ENCODE measurements at regions not wholly inside any gene's neighbourhood (a gene's known extent, or its start where the extent isn't known, plus 50 kb on each side); places are given as distances from the start of the nearest gene placed in this dataset.

- no peak for TF ChIP-seq CTCF (IDR thresholded peaks at IDR 0.05; ENCODE audit: insufficient read depth, low read length, poor library complexity, severe bottlenecking)
- Histone ChIP-seq H3K4me3 (ENCODE audit: low read depth, low read length) (no peak overlapping the region), H3K27me3 (ENCODE audit: control insufficient read depth, insufficient read depth, low read length) (no peaks in the 10 kb centered on the region), H3K36me3 (ENCODE audit: control insufficient read depth, insufficient read depth, low read length) (no peaks in the 10 kb centered on the region)
- no peak for DNase-seq (ENCODE audit: low read depth)
Observed at GRCh38 chr2:234261736-234262135, 211.2 kb downstream of the SPP2 start.

- no peak for DNase-seq (ENCODE audit: low read depth)
- no peaks in the 10 kb centered on the region for H3K27me3 ChIP-seq (ENCODE audit: control insufficient read depth, insufficient read depth, low read length)
Observed at GRCh38 chr2:234259440-234259839, 208.9 kb downstream of the SPP2 start.

GRCh38 chr2:234258562-234259141, 208.2 kb downstream of the SPP2 start:
- Histone ChIP-seq H3K4me3 (ENCODE audit: low read depth, low read length) (no peak overlapping the region), H3K27me3 (ENCODE audit: control insufficient read depth, insufficient read depth, low read length) (no peaks in the 10 kb centered on the region), H3K36me3 (ENCODE audit: control insufficient read depth, insufficient read depth, low read length) (no peaks in the 10 kb centered on the region)
- no peak for TF ChIP-seq CTCF (IDR thresholded peaks at IDR 0.05; ENCODE audit: insufficient read depth, low read length, poor library complexity, severe bottlenecking)
- no peak for DNase-seq (ENCODE audit: low read depth)

More at GRCh38 chr2:234259440-234259839, 208.9 kb downstream of the SPP2 start:
- TF ChIP-seq CTCF (IDR thresholded peaks at IDR 0.05; ENCODE audit: insufficient read depth, low read length, poor library complexity, severe bottlenecking) = no peak
- H3K4me3 ChIP-seq (ENCODE audit: low read depth, low read length) = no peak overlapping the region
- no peaks in the 10 kb centered on the region for H3K36me3 ChIP-seq (ENCODE audit: control insufficient read depth, insufficient read depth, low read length)

GRCh38 chr2:234257859-234258561, 207.5 kb downstream of the SPP2 start:
- DNase-seq (ENCODE audit: low read depth) = peak; percentile 99
- TF ChIP-seq CTCF (IDR thresholded peaks at IDR 0.05; ENCODE audit: insufficient read depth, low read length, poor library complexity, severe bottlenecking) = peak; percentile 85
- no peak overlapping the region for H3K4me3 ChIP-seq (ENCODE audit: low read depth, low read length)
- no peaks in the 10 kb centered on the region for H3K27me3 ChIP-seq (ENCODE audit: control insufficient read depth, insufficient read depth, low read length)
- H3K36me3 ChIP-seq (ENCODE audit: control insufficient read depth, insufficient read depth, low read length) = no peaks in the 10 kb centered on the region

- Histone ChIP-seq H3K27me3 (ENCODE audit: control insufficient read depth, insufficient read depth, low read length) (no peaks in the 10 kb centered on the region), H3K36me3 (ENCODE audit: control insufficient read depth, insufficient read depth, low read length) (no peaks in the 10 kb centered on the region), H3K4me3 (ENCODE audit: low read depth, low read length) (no peak overlapping the region)
- DNase-seq (ENCODE audit: low read depth) = no peak
- TF ChIP-seq CTCF (IDR thresholded peaks at IDR 0.05; ENCODE audit: insufficient read depth, low read length, poor library complexity, severe bottlenecking) = no peak
Observed at GRCh38 chr2:234256516-234256915, 206.0 kb downstream of the SPP2 start.
